GM12864 (cell line): ENCODE measurements at regions not wholly inside any gene's neighbourhood (a gene's known extent, or its start where the extent isn't known, plus 50 kb on each side); places are given as distances from the start of the nearest gene placed in this dataset.

Source experiments
- DNase-seq: peaks from one replicate; pipeline ENCODE4 v3.0.0-alpha.2; 2011; ENCODE audit warnings: low read depth
- H3K4me3 ChIP-seq: 2 replicates; pipeline ENCODE4 v1.5.1; 2011; ENCODE audit warnings: mild to moderate bottlenecking, low read depth, low read length, control low read depth
- CTCF ChIP-seq: IDR thresholded peaks from 2 replicates; pipeline ENCODE4 v1.5.1; 2011; ENCODE audit warnings: low read depth, mild to moderate bottlenecking, moderate library complexity, low read length, control low read depth, inconsistent platforms; ENCODE audit errors: missing control alignments

- DNase-seq: no peak
- H3K4me3 ChIP-seq: no peak overlapping the region
- TF ChIP-seq CTCF: no peak
Measured at GRCh38 chr15:94692710-94693109, 461.3 kb downstream of the MCTP2 start.

- TF ChIP-seq CTCF: no peak
- no peak overlapping the region for H3K4me3 ChIP-seq
- DNase-seq: no peak
Measured at GRCh38 chr15:94700211-94700610, 468.9 kb downstream of the MCTP2 start.

- H3K4me3 ChIP-seq: no peak overlapping the region
- DNase-seq: no peak
- TF ChIP-seq CTCF: no peak
Measured at GRCh38 chr15:94701281-94701985, 470.1 kb downstream of the MCTP2 start.

GRCh38 chr15:94703596-94703995, 472.2 kb downstream of the MCTP2 start:
- no peak for DNase-seq
- no peak for TF ChIP-seq CTCF
- no peak overlapping the region for H3K4me3 ChIP-seq

- no peak for DNase-seq
- H3K4me3 ChIP-seq: no peak overlapping the region
- TF ChIP-seq CTCF: no peak
Measured at GRCh38 chr15:94704421-94704820, 473.1 kb downstream of the MCTP2 start.

GRCh38 chr15:94704946-94705345, 473.6 kb downstream of the MCTP2 start:
- DNase-seq: no peak
- H3K4me3 ChIP-seq: no peak overlapping the region
- TF ChIP-seq CTCF: no peak

- DNase-seq: no peak
- no peak for TF ChIP-seq CTCF
- H3K4me3 ChIP-seq: no peak overlapping the region
Measured at GRCh38 chr15:94709319-94709718, 478.0 kb downstream of the MCTP2 start.
